ENCODE measurements at regions not wholly inside any gene's neighbourhood (a gene's known extent, or its start where the extent isn't known, plus 50 kb on each side); places are given as distances from the start of the nearest gene placed in this dataset.
"Not testable (repeated sequence)": the region's sequence is repeated elsewhere in the genome, so short reads cannot be mapped to it uniquely, and the experiment has no call there.

DNA sequence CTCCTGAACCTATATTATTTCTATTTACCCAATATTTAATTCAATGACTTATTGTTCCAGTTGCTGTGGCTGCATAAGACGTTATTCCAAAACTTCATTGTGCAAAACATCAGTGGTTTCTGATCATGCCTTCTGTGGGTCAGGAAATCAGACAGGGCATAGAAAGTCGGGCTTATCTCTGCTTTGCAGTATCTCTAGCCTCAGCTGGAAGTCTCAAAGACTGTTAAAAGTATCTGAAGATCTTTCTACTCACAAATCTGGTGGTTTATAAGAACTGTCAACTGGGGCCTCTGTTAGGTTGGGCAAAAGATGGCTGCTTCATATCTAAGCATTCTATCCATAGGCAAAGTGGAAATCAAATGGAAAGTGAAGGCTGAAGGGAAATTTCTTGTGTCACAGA is 687.7 kb upstream of the ARRDC3 start:
- DNase-seq: no peak

DNA sequence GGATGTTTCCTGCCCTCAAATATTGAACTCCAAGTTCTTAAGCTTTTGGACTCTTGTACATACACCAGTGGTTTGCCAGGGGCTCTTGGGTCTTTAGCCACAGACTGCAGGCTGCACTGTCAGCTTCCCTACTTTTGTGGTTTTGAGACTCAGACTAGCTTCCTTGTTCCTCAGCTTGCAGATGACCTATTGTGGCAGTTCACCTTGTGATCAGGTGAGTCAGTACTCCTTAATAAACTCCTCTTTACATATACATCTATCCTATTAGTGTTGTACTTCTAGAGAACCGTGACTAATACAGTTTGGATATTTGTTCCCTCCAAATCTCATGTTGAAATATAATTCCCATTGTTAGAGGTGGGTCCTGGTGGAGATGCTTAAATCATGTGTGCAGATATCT is 681.9 kb upstream of the ARRDC3 start:
- no peak for DNase-seq

DNA sequence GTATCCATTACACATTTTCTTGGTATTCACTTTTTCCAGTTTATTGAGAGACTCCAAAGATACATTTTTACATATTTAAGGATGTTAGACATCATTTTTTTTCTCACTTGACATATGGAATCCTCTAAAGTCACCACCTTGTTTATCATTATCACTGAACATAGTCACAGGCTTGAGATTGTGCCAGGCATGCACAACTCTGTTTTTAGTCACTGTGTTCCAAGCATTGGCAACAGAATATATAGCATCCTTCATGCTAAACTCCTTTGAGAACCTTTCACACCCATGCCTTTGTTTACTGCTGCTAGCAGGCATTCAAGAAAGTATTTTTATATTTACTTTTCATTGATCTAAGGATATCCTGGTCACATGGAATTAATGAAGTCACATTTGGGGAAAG is 668.6 kb upstream of the ARRDC3 start:
- no peak for DNase-seq

DNA sequence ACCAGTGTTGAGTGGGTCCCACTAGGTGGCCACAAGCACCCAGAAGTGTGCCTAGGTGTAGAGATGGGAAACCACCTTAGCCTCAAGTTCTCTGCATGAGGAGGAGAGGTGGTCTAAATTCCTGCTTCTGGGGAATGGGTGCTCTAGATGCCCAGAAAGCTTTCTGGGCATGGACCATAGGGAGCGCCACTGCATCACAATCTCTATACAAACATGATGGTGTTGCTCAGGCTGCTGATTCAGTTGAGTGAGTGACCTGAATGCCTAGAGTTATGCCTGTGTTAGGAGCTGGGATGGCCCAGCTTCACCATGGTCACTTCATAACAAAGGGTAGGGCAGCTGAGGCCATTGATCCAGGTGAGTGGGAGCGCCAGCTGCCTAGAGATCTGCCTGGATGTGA is 667.9 kb upstream of the ARRDC3 start:
- DNase-seq: no peak

DNA sequence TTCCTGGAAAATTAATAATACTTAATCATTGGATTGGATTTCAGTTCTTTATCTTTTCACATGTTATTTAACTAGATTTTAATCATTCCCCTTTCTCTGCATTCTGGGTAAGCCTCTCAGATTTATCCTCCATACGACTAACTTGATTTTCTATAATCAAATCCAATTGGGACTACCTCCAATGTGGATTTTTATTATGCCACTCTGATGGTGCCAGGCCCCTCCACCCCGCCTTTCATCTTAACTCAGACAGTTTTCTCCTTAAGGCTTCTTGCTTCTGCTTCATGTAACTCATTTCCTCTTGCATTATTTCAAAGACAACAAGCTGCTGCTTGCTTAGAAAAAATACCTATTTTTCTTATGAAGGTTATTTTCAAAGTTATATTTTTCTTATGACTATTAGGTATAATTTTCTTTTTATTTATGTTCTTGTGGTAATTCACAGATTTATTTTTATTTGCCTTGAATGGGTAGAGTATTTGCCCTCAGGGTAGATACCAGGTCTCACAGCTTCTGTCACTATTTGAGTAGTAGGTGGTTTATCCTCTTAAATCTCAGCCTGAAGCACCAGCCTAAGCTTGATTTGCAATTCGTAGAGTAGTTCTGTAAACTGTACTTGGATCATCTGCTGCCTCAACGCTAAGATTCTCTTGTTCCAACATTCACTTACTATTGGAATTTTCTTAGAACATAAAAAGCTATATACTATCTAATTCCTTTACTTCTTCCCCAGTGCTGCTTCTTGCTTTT is 659.0 kb upstream of the ARRDC3 start:
- DNase-seq: no peak

DNA sequence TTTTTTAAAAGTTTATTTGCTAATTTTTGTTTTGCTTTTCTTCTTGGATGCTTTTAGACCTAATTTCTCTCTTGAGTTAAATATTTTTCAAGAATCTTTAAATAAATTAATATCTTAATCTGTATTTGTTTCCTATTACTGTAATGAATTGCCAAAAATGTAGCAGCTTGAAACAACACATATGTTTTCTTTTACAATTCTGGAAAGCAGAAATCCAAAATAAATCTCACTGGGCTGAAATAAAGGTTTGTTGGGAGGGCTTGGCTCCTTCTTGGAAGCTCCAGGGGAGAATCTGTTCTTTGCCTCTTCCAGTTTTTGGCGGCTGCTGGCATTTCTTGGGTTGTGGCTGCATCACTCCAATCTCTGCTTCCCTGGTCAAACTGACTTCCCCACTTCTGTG is 658.1 kb upstream of the ARRDC3 start:
- DNase-seq: no peak

DNA sequence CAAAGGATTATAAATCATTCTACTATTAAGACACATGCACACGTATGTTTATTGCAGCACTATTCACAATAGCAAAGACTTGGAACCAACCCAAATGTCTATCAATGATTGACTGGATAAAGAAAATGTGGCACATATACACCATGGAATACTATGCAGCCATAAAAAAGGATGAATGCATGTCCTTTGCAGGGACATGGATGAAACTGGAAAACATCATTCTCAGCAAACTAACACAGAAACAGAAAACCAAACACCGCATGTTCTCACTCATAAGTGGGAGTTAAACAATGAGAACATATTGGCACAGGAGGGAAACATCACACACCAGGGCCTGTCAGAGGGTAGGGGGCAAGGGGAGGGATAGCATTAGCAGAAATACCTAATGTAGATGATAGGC is 646.7 kb upstream of the ARRDC3 start:
- DNase-seq: not testable (repeated sequence)

DNA sequence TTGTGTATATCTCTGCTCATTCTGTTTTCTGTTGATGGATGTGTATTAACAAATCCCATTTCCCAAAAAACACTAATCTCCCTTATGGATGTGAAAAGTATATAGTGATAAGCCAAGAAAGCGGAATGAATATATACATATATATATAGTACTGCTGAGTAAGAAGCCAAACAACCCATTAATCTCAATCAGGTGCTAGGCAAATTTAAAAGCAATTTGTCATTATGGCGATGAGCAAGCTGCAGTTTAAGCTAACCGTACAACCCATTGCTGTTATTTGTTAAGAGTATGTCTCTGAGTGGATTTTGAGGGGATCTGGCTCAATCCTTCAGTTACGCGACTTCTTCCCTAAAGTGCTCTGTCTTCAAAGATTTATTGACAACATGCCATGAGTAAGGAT is 640.4 kb upstream of the ARRDC3 start:
- no peak for DNase-seq

DNA sequence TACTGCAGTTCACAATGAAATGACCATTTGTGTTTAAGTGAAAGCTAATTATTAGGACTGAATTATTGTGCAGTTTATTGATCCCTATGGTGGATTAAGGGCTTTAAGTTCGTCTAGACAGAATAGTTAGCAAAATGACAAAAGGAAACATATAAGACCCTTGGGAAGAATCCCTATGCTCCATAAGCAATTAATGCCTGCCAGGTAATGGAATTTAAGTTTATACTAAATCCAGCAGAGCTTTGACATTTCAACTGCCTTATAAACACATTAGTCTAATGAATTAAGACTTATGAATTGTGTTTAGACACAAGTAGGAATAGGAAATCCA is 640.0 kb upstream of the ARRDC3 start:
- no peak for DNase-seq

DNA sequence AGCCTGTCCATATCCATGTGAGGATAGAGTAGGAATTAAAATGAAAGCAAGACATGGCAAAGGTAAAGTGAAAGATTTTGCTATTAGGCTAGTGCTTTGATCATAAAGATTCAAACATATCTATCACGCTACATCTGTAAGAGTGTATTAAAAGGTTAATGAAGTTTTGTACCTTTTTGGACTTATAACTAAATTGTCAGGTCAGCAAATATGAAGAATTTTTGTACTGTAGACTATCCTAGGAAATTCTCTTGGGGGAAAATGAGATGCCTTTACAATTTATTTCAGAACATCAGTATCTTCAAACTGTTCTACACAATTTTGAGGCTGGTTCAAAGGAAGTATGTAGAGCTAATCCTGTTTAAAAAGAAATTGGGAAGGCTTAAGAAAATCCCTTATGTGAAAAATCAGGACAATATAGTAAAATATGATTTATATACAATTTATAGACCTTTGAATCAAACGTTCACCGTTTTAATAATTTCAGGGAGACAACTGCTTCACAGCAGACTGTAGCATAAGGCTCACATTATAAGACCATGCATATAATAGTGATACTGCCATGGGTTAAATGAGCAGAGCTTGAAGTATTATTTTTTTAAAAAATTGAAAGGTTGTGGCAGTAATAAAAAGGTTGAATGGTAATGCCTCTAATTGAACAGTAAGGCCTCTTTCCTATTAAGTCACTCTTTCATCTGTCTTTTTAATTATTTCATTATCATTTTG is 639.5 kb upstream of the ARRDC3 start:
- no peak for DNase-seq

DNA sequence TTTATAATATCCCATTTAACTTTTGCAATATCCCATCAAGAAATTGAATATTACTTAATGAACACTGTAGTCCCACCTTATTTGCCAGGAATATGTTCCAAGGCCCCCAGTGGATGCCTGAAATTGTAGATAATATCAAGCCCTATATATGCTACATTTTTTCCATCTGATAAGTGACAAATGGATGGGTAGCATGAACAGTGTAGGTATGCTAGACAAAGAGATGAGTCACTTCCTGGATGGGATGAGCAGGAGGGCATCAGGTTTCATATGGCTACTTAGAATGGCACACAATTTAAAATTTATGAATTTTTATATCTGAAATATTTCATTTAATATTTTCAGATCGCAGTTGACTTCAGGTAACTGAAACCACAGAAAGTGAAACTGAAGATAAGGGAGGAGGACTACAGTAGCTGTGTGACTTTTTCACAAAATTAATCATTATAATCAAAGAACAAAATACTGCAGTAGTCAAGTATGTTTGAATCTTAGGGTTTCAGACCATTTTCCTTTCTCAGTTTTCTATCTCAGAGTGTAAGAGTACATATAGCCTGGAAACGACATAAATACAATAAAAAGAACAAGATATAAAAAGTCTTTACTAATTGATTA is 636.4 kb upstream of the ARRDC3 start:
- no peak for DNase-seq

DNA sequence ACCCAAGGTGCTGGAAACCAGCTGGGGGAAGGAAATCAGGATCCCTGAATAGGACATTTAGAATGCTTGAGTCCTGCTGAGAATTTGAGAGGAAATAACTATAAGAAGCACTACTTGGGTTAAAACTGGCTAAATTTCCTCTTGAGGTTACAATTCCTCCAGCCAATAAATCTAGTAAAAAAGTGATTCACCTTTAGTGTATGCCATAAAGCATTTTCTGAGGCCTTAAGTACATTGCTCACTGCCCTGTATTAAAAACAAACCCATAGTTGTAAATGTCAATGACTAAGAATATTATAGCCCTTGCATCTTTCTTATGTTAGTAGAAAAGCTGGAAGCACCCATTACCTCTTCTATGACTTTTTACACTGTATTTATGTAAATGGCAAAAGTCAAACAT is 634.7 kb upstream of the ARRDC3 start:
- DNase-seq: no peak

DNA sequence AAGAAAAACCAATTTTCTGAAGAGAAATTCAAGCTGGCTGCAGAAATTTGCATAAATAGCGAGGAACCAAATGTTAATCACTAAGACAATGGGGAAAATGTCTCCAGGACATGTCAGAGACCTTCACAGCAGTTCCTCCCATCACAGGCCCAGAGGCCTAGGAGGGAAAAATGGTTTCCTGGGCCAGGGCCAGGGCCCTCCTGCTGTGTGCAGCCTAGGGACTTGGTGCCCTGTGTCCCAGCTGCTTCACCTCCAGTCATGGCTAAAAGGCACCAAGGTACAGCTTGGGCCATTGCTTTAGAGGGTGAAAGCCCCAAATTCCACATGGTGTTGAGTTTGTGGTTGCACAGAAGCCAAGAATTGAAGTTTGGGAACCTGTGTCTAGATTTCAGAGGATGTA is 628.7 kb upstream of the ARRDC3 start:
- DNase-seq: not testable (repeated sequence)

DNA sequence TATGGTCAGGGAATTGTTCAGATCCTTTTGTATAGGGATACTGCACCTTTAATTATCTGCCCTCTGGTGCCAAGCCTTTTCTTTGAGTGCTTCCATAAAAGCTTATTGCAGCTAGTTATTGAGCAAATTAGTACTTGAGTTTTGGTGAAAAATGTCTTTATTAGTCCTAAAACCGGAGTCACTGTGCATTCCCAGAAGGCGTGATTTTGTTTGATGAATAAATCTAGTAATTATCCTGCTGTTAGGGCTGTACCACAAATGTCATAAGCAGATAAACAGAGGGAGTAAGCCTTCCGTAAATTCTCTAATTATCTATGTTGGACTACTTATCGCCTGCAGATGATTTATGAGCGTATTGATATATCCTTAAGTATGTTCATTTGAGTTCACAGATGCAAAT is 620.7 kb upstream of the ARRDC3 start:
- DNase-seq: no peak

DNA sequence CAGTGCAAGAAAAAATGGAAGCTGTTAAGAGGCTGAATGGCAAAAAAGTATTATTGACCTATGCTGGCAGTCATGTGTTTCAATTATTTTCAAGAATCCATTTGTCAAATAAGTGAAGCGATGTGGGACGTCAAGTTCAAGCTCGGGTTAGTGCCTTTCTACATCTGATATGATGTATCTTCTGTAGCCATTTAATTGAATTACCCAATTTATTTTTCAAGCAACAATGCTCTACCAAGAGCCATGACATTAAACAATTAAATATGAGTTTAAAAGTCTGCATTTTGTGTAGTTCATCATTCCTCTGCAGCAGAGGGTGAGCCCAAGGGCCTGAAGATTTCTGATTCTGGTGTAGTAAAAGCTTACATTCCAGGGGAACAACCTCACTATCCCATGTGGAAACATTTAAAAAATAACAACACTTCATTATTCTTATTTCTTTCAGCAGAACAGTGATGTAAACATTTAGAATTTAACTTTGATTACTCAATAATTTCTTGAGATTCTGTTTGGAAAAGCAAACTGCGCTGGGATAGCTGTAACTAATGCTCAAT is 619.7 kb upstream of the ARRDC3 start:
- no peak for DNase-seq

DNA sequence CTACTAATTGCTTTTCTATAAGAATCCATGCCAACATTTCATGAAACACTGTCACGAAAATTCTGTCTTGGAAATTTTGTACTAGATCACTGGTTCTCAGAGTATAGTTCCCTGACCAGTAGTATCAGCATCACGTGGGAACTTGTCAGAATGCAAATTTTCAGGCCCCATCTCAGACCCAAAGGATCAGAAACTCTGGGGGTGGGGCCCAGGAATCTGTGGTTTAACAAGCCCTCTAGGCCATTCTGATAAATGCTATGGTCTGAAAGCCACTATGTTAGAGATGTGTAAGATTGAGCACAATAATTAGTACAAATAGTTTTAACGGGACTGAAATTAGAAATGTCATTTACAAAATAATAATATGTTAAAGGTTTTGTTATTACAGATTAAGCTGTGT is 615.7 kb upstream of the ARRDC3 start:
- no peak for DNase-seq

DNA sequence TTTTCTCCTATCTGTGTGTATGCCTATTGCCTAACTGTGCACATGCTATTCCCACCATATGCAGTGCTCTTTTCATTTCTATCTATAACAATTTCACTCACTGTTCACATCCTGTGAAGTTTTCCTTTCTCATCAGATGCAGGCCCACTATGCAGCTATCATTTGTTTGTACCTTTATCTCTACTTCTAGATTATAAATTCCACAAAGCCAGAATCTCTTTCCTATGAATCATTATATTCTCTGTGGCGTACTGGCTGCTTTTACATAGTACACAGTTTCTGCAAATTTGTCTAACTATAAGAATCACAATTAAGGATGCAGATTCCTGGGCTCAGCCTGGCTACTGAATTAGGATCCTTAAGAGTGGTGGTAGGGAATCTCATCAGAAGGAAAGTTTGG is 600.8 kb upstream of the ARRDC3 start:
- no peak for DNase-seq

DNA sequence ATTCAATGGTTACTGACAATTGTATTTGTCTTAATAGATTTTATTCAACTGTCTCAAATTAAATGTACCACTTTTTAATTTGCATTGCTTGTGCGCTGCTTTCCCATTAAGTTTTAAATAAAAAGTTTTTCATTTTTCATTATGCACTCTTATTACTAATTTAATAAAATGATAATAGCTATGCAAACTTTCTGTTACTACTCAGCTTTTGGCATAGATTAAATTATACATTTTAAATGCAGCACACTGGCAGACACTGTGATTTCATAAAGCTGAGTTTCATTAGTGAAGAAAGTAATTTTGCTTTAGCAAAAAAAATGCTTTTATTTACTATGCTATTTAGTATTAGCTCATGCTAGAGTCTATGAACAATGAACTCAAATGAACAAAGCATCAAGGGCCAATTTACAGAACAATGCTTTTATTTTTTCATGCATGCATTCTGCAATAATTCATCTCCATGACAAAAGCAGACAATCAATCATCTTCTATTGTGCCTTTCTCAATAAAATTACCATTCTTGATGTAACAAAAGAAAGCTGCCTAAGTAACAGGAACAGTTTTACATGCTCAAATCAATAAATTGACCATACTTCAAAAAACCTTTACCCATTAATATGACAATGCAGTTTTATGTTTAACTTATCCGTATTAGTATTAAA is 595.2 kb upstream of the ARRDC3 start:
- DNase-seq: no peak

DNA sequence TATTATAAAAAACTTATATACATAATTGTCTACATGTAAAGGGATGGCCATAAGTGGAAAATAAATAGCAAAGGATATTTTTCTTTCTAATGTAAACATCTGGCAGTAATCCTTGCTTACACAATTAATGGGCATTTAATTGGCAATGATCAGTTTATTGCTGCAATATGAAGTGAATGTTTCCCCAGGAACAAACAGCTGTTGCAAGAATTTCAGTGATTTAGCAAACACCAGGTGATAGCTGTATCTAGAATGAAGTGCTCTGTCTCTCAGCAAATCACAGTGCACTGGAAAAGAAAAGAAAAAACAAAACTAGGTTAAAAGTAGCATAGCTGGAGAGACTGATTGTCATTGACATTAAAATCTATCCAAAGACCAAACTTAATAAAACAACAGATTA is 594.5 kb upstream of the ARRDC3 start:
- DNase-seq: no peak

DNA sequence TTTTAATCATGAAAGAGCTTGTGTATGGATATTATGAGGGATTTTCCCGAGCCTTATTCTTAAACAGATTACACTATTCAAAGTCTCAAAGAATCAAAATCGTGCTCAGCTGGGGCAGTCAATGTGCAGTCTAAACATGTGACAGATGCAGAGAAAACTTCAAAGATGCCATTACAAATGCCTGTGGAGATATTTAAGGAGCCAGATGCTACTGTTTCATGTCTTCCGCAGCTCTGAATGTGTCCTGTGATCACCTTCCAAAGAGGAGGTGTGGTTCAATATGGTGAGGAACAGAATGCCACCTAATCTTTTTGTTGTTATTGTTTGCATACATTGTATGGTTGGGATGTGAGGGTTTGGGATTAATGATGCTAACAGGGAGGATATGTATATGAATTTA is 593.3 kb upstream of the ARRDC3 start:
- no peak for DNase-seq

DNA sequence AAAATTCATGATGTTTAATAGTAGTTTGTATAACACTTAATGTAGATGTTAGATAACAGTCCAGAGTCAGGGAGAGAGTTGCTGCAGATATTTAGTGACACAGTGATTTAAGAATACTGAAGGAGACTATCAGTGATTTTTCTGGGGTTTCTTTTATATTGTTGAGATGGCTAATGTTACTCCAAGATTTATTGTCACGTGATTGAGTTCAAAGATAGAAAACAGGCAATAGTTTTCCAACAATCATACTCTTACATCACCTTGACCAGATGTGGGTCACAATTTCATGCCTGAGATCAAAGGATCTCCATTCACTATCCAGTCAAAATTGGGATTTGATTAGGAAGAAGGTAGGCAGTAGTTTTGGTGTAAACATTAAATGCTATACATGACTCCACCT is 580.0 kb upstream of the ARRDC3 start:
- DNase-seq: no peak

DNA sequence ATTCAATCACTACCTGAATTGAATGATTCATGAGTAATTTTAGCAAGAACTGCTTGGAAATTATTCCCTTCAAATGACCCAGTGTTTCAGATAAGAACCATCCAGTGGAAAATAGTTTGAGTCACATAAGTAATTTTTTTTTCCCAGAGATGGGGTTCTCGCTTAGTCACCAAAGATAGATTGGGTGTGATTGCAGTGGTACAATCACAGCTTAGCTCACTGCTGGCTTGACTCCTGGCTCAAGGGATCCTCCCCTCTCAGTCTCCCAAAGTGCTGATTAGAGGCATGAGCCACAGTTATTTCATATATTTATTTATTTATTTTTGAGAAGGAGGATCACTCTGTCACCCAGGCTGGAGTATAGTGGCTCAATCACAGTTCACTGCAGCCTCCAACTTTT is 574.5 kb upstream of the ARRDC3 start:
- DNase-seq: no peak

DNA sequence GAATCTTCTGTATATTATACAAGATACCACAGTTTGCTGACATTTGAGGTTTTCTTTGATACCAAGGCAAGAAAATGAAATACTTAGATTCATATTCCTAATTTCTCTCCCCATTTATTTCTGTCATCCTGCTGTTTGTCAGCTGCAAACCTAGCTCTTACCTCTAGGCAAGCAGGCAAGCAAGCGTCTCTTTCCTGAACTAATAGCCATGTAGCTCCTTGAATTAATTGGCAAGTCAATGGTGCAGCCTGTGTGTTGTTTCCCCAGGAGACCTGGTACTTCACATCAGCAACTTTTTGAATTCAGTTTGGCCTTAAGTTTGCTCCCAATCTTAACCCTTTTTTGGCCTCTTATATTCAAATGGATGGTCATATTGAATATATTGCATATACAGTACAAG is 573.6 kb upstream of the ARRDC3 start:
- DNase-seq: no peak

DNA sequence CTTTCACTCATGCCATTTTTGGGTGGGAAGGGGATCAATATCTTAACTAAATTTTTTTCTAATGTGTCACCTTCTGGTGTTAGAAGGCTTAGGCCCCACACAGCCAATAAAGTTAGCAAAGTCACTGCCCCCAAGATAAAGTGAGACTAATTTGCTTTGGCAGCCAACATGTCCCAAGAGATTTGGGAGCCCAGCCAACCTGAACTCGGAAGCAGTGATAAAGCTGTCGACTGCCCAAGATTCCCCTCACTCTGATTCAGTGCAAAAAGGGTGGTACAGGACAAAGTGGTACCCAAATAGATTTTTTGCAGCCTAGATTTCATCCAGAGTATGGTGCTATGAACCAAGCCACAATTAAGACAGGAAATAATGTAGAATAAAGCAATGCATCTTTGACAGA is 572.5 kb upstream of the ARRDC3 start:
- DNase-seq: no peak
